ENCODE measurements at regions not wholly inside any gene's neighbourhood (a gene's known extent, or its start where the extent isn't known, plus 50 kb on each side); places are given as distances from the start of the nearest gene placed in this dataset.

DNA sequence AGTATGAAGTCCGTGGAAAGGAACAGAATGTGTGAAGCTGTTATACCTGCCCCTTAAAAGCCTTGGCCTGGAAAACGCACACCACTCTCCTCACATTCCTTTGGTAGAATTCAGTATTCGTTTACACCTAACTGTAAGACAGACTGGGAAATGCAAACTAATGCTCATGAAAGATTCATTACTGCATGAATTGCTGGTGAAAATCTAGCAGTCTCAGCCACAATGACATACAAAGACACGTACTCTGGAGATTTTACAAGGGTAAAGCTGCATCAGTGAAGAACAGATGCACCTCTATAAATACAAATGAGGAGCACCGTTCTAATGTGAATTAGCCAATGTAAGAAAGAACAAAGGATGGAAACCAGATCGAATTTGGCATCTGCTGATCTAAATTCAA, 2051.3 kb downstream of the PCDH7 start:
- no peaks in the 10 kb centered on the region for H3K79me2 ChIP-seq (ENCODE audit: insufficient read depth, low read length)
- no peaks in the 10 kb centered on the region for H3K27me3 Mint-ChIP-seq (ENCODE audit: low read depth)
- H3K18ac ChIP-seq (ENCODE audit: insufficient read length, low read depth, low read length): no peak overlapping the region
- no peaks in the 10 kb centered on the region for H3K27me3 ChIP-seq (ENCODE audit: insufficient read depth, low read length)
- no peak overlapping the region for H2AFZ ChIP-seq (ENCODE audit: low read length)
- H3K27ac Mint-ChIP-seq: no peak overlapping the region
- H3K23ac ChIP-seq (ENCODE audit: insufficient read length, low read depth, low read length): no peak overlapping the region
- no peaks in the 10 kb centered on the region for H3K9me3 Mint-ChIP-seq
- no peak overlapping the region for H2BK120ac ChIP-seq (ENCODE audit: low read depth, low read length, poor library complexity, severe bottlenecking)
- no peak overlapping the region for H3K4me3 Mint-ChIP-seq
- H3K79me1 ChIP-seq (ENCODE audit: insufficient read depth, low read depth, low read length, poor library complexity, severe bottlenecking): no peaks in the 10 kb centered on the region
- no peak overlapping the region for H2AK5ac ChIP-seq (ENCODE audit: insufficient read length, low read length)
- no peak overlapping the region for H4K5ac ChIP-seq (ENCODE audit: insufficient read length, low read depth, low read length)
- H3K4me2 ChIP-seq (ENCODE audit: insufficient read depth, insufficient read length, low read length): no peak overlapping the region
- no peak overlapping the region for H4K8ac ChIP-seq (replicated peaks; ENCODE audit: insufficient read length, low read depth, low read length)
- H3K27ac ChIP-seq (ENCODE audit: insufficient read length, low read depth, low read length): no peak overlapping the region
- no peak overlapping the region for H2BK20ac ChIP-seq (ENCODE audit: low read depth, low read length, poor library complexity, severe bottlenecking)
- H4K91ac ChIP-seq (ENCODE audit: insufficient read length, low read depth, low read length): no peak overlapping the region
- no peaks in the 10 kb centered on the region for H3K23me2 ChIP-seq (ENCODE audit: insufficient read length, low read depth, low read length, poor library complexity, severe bottlenecking)
- no peak overlapping the region for H3K9ac ChIP-seq (ENCODE audit: extremely low read depth, insufficient read length, low read length)
- TF ChIP-seq, protein P1, sequence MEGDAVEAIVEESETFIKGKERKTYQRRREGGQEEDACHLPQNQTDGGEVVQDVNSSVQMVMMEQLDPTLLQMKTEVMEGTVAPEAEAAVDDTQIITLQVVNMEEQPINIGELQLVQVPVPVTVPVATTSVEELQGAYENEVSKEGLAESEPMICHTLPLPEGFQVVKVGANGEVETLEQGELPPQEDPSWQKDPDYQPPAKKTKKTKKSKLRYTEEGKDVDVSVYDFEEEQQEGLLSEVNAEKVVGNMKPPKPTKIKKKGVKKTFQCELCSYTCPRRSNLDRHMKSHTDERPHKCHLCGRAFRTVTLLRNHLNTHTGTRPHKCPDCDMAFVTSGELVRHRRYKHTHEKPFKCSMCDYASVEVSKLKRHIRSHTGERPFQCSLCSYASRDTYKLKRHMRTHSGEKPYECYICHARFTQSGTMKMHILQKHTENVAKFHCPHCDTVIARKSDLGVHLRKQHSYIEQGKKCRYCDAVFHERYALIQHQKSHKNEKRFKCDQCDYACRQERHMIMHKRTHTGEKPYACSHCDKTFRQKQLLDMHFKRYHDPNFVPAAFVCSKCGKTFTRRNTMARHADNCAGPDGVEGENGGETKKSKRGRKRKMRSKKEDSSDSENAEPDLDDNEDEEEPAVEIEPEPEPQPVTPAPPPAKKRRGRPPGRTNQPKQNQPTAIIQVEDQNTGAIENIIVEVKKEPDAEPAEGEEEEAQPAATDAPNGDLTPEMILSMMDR (conservative IDR thresholded peaks at IDR 0.05): no peak
- H2BK12ac ChIP-seq (ENCODE audit: insufficient read length, low read depth, low read length): no peak overlapping the region
- H2BK15ac ChIP-seq (ENCODE audit: low read depth, low read length): no peak overlapping the region
- no peak overlapping the region for H3T11ph ChIP-seq (ENCODE audit: low read length)
- H3K9me3 ChIP-seq (ENCODE audit: control insufficient read depth, low read depth, low read length): no peaks in the 10 kb centered on the region
- no peak overlapping the region for H2BK5ac ChIP-seq (ENCODE audit: insufficient read length, low read length)
- no peaks in the 10 kb centered on the region for H3K36me3 Mint-ChIP-seq (ENCODE audit: insufficient read depth in 1 of 3, low read depth in 3 of 3)
- H4K20me1 ChIP-seq (ENCODE audit: control insufficient read depth, insufficient read depth, insufficient read length): no peaks in the 10 kb centered on the region
- no peaks in the 10 kb centered on the region for H3K4me1 Mint-ChIP-seq
- H3K4me1 ChIP-seq (ENCODE audit: insufficient read depth, low read length): no peaks in the 10 kb centered on the region
- H3K56ac ChIP-seq (ENCODE audit: insufficient read length, low read depth, low read length): no peak overlapping the region
- no peak overlapping the region for H3K14ac ChIP-seq (ENCODE audit: insufficient read depth, low read length)
- WGBS (ENCODE audit: extremely low coverage, insufficient read length, low lambda C conversion rate): no CpG with 5 or more reads among the region's 6 CpGs
- no peak overlapping the region for H3K4ac ChIP-seq (ENCODE audit: low read depth, low read length)
- no peak for DNase-seq

Data from H9 (cell line).